H1 (cell line): ENCODE measurements at regions not wholly inside any gene's neighbourhood (a gene's known extent, or its start where the extent isn't known, plus 50 kb on each side); places are given as distances from the start of the nearest gene placed in this dataset.

Experiments
- BRCA1 ChIP-seq: IDR thresholded peaks from 2 replicates; pipeline ENCODE4 v1.6.1; 2012; ENCODE audit warnings: low read depth, low read length, improper control_type of control experiment
- CEBPB ChIP-seq: IDR thresholded peaks from 2 replicates; pipeline ENCODE4 v1.6.1; 2012; ENCODE audit warnings: low read depth, low read length
- CHD2 ChIP-seq: IDR thresholded peaks from 2 replicates; pipeline ENCODE4 v1.6.1; 2012; ENCODE audit warnings: low read length, improper control_type of control experiment
- CHD7 ChIP-seq: fragments of 300-600 bp; sonication (generic); IDR thresholded peaks from 2 replicates; pipeline ENCODE4 v1.7.1; 2012; ENCODE audit warnings: low read length, moderate library complexity, mild to moderate bottlenecking, inconsistent platforms; ENCODE audit not compliant: insufficient replicate concordance
- EZH2 ChIP-seq: fragments of 200-600 bp; sonication (generic); IDR thresholded peaks from 2 replicates; pipeline ENCODE4 v1.7.1; 2012; ENCODE audit warnings: low read depth, mild to moderate bottlenecking, moderate library complexity, low read length, inconsistent platforms; ENCODE audit not compliant: severe bottlenecking
- HDAC2 ChIP-seq, 2 experiments: fragments of 300-600 bp in 1 of 2; sonication (generic) in 1 of 2; IDR thresholded peaks; 2 replicates each; pipeline ENCODE4 v1.6.1; 2011 to 2012; ENCODE audit warnings: low read depth in 2 of 2, low read length in 2 of 2, mild to moderate bottlenecking in 2 of 2, moderate library complexity in 2 of 2, borderline replicate concordance in 1 of 2, inconsistent platforms in 1 of 2
- RAD21 ChIP-seq, 2 experiments: IDR thresholded peaks in 1 of 2; conservative IDR thresholded peaks in 1 of 2; 2 replicates each; pipeline ENCODE4 v1.6.1; 2011; ENCODE audit warnings: low read depth in 2 of 2, low read length in 2 of 2, improper control_type of control experiment in 1 of 2, inconsistent platforms in 1 of 2, mild to moderate bottlenecking in 1 of 2, moderate library complexity in 1 of 2
- RNF2 ChIP-seq: fragments of 200-900, 300-1000 bp; sonication (generic); IDR thresholded peaks from 2 replicates; pipeline ENCODE4 v1.7.1; 2016; ENCODE audit warnings: borderline replicate concordance, low read depth, mild to moderate bottlenecking, antibody characterized with exemption, low read length; ENCODE audit not compliant: poor library complexity, severe bottlenecking; ENCODE audit errors: missing control alignments
- RXRA ChIP-seq: IDR thresholded peaks from 2 replicates; pipeline ENCODE4 v1.6.1; 2011; ENCODE audit warnings: low read depth, mild to moderate bottlenecking, low read length, moderate library complexity; ENCODE audit not compliant: insufficient read depth
- SIN3A ChIP-seq, 2 experiments: IDR thresholded peaks in 1 of 2; conservative IDR thresholded peaks in 1 of 2; 2 replicates each; pipeline ENCODE4 v1.6.1; 2011 to 2012; ENCODE audit warnings: low read length in 2 of 2, improper control_type of control experiment in 1 of 2, low read depth in 1 of 2, mild to moderate bottlenecking in 1 of 2
- TAF1 ChIP-seq: IDR thresholded peaks from 2 replicates; pipeline ENCODE4 v1.6.1; 2011; ENCODE audit warnings: mild to moderate bottlenecking, low read depth, low read length

GRCh38 chr18:1103537-1103936, 198.9 kb downstream of the ADCYAP1 start (continued):
- no peak for TF ChIP-seq CHD7
- TF ChIP-seq HDAC2 (IDR thresholded peaks at IDR 0.05; ENCODE audit: borderline replicate concordance in 1 of 2, low read depth in 2 of 2, low read length in 2 of 2): no peak
- TF ChIP-seq BRCA1: no peak
- TF ChIP-seq CEBPB: no peak
- no peak for TF ChIP-seq RAD21 (IDR thresholded peaks at IDR 0.05 in 1 of 2, conservative IDR thresholded peaks at IDR 0.05 in 1 of 2; ENCODE audit: low read depth in 2 of 2, low read length in 2 of 2)
- TF ChIP-seq RNF2: no peak
- TF ChIP-seq CHD2: no peak
- no peak for TF ChIP-seq SIN3A (conservative IDR thresholded peaks at IDR 0.05 in 1 of 2, IDR thresholded peaks at IDR 0.05 in 1 of 2; ENCODE audit: low read depth in 1 of 2, low read length in 2 of 2)
- TF ChIP-seq EZH2: no peak
- TF ChIP-seq TAF1: no peak
- no peak for TF ChIP-seq RXRA
